ENCODE measurements at regions not wholly inside any gene's neighbourhood (a gene's known extent, or its start where the extent isn't known, plus 50 kb on each side); places are given as distances from the start of the nearest gene placed in this dataset.

GRCh38 chr1:88300752-88301263 lies 383.3 kb upstream of the PKN2 start (continued):
- TF ChIP-seq E2F8 (IDR thresholded peaks at IDR 0.05; ENCODE audit: low read depth, partially characterized antibody) (no peak), BCL11A (IDR thresholded peaks at IDR 0.05; ENCODE audit: low read depth, low read length) (no peak), EGR1 (IDR thresholded peaks at IDR 0.05; ENCODE audit: borderline replicate concordance in 1 of 2, low read depth in 2 of 2, low read length in 2 of 2) (no peak), SMAD5 (IDR thresholded peaks at IDR 0.05; ENCODE audit: low read depth) (no peak), MXI1 (IDR thresholded peaks at IDR 0.05; ENCODE audit: low read depth, low read length) (no peak), SUPT20H (IDR thresholded peaks at IDR 0.05; ENCODE audit: borderline replicate concordance, control insufficient read depth, low read depth, low read length) (no peak), TBL1XR1 (IDR thresholded peaks at IDR 0.05; ENCODE audit: low read depth, low read length) (no peak), RELA (IDR thresholded peaks at IDR 0.05; ENCODE audit: borderline replicate concordance, partially characterized antibody) (no peak)

GRCh38 chr1:88302843-88303486 lies 381.1 kb upstream of the PKN2 start:
- Histone ChIP-seq H2AFZ (ENCODE audit: control insufficient read depth, low read depth, low read length) (no peak overlapping the region), H3K4me2 (ENCODE audit: control insufficient read depth, insufficient read depth) (no peak overlapping the region), H3K79me2 (ENCODE audit: control insufficient read depth, insufficient read depth, low read length) (no peaks in the 10 kb centered on the region), H3K9me3 (replicated peaks; ENCODE audit: control insufficient read depth, insufficient read depth, low read length) (no peaks in the 10 kb centered on the region), H3K27me3 (replicated peaks in 1 of 2; ENCODE audit: control insufficient read depth in 2 of 2, insufficient read depth in 2 of 2, low read length in 1 of 2) (no peaks in the 10 kb centered on the region), H3K27ac (ENCODE audit: control insufficient read depth, insufficient read depth) (no peak overlapping the region), H3K36me3 (ENCODE audit: control insufficient read depth in 2 of 2, insufficient read depth in 2 of 2, low read length in 1 of 2) (no peaks in the 10 kb centered on the region), H3K4me3 (no peak overlapping the region), H3K4me1 (ENCODE audit: control insufficient read depth, insufficient read depth, low read length) (no peaks in the 10 kb centered on the region), H4K20me1 (ENCODE audit: control insufficient read depth, insufficient read depth) (no peaks in the 10 kb centered on the region), H3K9ac (ENCODE audit: control insufficient read depth, insufficient read depth, low read length) (no peak overlapping the region)
- no TSS peak for BruUV-seq (replicated peaks)
- ChIA-PET RAD21 (ENCODE audit: unreplicated experiment) (interaction anchor here (1.6 to 3.1 kb wide), 2 partner anchors 122 to 1010 kb away, joined by 4 to 12 read pairs; no protein-coding TSS in a partner anchor), SMC1A (ENCODE audit: uncharacterized antibody, unreplicated experiment) (interaction anchor here (1.5 to 1.6 kb wide), 4 partner anchors 95 to 213 kb away, joined by 3 to 6 read pairs (median 4); no protein-coding TSS in a partner anchor), POLR2A (no interaction called here), CTCF (interaction anchor here (1.9 to 2.1 kb wide), 2 partner anchors 123 kb away, joined by 10 to 14 read pairs; no protein-coding TSS in a partner anchor)
- intact Hi-C loops (cut with micrococcal nuclease; ENCODE audit: unreplicated experiment), result loop anchor here (1.0 to 5.0 kb wide), 2 partner anchors 123 to 1011 kb away; no protein-coding TSS in a partner anchor
- DNase-seq (ENCODE audit: low read depth, low spot score) (no peak), ATAC-seq (0 out of 3 replicates have a peak, but pooled peaks have one; percentile 28), FAIRE-seq (no peak)
- 8% methylated on average over 4 of the region's 4 CpGs for WGBS (ENCODE audit: insufficient coverage, insufficient replicate concordance, low lambda C conversion rate, missing lambda C conversion rate)
- in situ Hi-C loops (cut with MboI), result no loop called here
- TF ChIP-seq PAX5 (IDR thresholded peaks at IDR 0.05; ENCODE audit: borderline replicate concordance, low read depth, low read length) (no peak), RAD21 (IDR thresholded peaks at IDR 0.05; ENCODE audit: insufficient read depth, low read depth, low read length) (peak; percentile 63), CTCF (IDR thresholded peaks at IDR 0.05 in 2 of 3, conservative IDR thresholded peaks at IDR 0.05 in 1 of 3; ENCODE audit: control insufficient read depth in 2 of 3, extremely low read depth in 1 of 3, insufficient read depth in 1 of 3, low read depth in 3 of 3, low read length in 3 of 3) (peak in 2 of 3 experiments; percentile 16 to 44; a peak in 2 of 6 replicates), ZNF384 (IDR thresholded peaks at IDR 0.05; ENCODE audit: borderline replicate concordance, low read depth, low read length) (peak; percentile 95), SMC3 (IDR thresholded peaks at IDR 0.05; ENCODE audit: borderline replicate concordance, low read length) (peak; percentile 49; the same call in 1 of the 2 replicates), E2F8 (IDR thresholded peaks at IDR 0.05; ENCODE audit: low read depth, partially characterized antibody) (no peak)

Data from GM12878 (cell line).